ENCODE measurements at regions not wholly inside any gene's neighbourhood (a gene's known extent, or its start where the extent isn't known, plus 50 kb on each side); places are given as distances from the start of the nearest gene placed in this dataset.
A peak's percentile ranks its signal among the peaks of the same experiment; 100 is the strongest.
"Not testable (repeated sequence)": the region's sequence is repeated elsewhere in the genome, so short reads cannot be mapped to it uniquely, and the experiment has no call there.

DNA sequence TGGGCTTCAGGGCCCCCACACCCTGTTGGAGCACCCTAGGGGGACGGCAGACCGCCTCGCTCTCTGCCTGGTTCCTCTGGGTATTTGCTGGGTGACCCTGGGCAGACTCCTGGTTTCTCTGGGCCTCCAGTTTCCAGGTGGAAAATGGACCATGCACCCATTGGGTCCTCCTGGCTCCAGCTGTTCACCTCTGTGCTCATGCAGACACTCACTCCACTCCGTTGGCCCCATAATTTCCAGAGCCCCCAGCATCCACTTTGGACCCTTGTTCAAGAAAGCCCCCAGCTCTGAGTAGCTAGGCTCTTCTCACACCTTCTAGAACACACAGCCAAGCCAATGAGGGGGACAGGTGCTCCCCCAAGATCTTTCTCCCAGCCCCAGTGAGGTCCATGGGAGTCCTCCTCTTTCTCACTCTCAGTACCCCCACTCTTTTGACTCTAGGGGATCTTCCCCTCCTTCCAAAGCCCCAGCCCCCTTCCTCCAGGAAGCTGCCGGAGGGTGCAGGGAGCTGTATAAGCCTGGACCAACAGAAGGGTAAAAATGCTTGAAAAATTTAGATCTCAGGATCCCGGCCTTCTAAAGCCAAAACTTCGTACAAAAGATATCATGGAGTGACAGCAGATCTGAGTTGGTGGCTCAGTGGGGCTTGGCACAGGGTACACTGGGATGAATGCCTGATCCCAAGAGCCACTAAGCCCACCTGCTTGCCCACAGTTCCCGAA is 174.8 kb upstream of the RTL1 start:
- DNase-seq (ENCODE audit: low read depth), result no peak

DNA sequence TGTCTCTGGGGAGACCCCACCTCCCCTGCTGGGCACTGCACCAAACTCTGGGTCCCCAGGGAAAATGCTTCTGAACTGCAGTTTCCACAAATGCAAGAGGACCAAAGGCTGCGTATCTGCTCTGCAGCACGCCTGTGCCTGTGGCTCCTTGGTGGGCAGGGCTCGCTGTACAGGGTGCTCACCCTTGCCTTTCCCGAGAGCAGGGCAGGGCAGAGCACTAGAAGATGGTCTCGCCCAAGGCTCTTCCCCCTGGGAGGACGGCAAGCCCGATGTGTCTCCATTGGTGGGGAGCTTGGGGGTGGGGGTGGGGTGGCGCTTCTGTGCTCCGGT is 175.3 kb upstream of the RTL1 start:
- DNase-seq (ENCODE audit: low read depth), result no peak

DNA sequence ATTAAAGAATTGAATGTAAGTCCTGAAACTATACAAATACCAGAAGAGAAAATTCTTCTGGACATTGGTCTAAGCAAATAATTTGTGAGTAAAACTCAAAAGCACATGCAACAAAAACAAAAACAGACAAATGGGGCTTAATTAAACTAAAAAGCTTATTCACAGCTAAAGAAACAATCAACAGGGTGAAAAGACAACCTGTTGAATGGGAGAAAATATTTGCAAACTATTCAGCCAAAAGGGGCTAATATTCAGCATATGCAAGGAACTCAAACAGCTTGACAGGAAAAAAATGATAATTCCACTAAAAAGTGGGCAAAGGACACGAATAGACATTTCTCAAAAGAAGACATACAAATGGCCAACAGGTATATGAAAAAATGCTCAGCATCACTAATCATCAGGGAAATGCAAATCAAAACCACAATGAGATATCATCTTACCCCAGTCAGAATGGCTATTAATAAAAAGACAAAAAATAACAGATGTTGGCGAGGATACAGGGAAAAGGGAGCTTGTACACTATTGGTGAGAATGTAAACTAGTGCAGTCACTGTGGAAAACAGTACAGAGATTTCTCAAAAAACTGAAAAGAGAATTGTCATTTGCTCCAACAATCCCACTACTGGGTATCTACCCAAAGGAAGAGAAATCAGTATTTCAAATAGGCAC is 177.5 kb upstream of the RTL1 start:
- no peak for DNase-seq (ENCODE audit: low read depth)

DNA sequence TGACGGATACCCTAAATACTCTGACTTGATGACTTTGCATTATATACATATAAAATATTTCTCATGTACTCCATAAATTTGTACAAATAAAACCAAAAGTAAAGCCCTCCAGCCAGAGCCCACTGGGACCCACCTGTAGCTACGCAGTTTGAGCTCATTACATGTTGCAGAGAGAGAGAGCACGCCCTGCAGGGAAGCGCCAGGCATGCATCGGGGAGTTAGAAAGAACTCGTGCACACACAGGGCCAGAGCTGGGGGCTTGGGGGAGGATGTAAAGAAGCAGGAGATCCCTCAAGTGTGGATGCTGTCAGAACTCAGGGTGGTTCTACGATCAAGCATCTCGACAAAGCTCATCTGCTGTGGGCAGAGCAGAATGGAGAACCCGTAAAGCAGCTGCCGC is 178.5 kb upstream of the RTL1 start:
- no peak for DNase-seq (ENCODE audit: low read depth)

DNA sequence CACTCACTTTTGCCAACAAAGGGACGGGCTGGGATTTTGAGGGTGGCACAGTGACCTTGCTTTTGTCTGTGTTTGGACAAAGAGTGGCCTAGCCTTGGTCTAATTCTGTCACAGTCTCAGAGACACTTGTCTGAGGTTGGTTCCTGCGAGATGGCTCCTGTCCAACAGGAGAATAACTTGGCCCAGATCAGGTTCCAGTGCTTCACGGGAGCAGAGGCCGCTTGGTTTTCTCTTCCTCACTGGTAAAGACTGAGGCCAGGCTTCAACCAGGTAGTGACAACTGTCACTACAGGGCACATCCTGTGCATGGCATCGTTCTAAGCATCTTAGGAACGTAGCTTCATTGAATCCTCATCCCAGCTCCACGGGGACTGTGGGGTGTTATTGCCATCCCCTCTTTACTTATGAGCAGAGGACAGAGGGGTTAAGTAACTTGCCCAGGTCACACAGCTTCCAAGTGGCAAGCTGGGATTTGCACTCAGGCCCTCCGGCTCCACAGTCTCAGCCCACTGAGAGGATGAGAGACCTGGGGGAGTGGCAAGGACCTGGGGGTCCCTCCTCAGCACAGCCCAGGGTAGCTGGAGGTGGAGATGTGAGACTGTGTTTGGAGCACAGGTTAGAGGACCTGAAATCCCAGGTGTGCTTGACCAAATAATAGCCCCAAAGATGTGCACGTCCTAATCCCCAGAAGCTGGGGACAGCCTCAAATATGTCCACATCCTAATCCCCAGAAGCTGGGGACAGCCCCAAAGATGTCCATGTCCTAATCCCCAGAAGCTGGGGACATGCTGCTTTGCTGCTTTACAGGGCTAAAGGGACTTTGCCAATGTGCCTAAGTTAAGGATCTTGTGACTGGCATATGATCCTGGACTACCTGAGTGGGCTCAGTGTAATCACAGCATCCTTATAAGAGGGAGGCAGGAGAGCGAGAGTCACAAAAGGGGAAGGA is 179.2 kb upstream of the RTL1 start:
- DNase-seq (ENCODE audit: low read depth), result no peak

DNA sequence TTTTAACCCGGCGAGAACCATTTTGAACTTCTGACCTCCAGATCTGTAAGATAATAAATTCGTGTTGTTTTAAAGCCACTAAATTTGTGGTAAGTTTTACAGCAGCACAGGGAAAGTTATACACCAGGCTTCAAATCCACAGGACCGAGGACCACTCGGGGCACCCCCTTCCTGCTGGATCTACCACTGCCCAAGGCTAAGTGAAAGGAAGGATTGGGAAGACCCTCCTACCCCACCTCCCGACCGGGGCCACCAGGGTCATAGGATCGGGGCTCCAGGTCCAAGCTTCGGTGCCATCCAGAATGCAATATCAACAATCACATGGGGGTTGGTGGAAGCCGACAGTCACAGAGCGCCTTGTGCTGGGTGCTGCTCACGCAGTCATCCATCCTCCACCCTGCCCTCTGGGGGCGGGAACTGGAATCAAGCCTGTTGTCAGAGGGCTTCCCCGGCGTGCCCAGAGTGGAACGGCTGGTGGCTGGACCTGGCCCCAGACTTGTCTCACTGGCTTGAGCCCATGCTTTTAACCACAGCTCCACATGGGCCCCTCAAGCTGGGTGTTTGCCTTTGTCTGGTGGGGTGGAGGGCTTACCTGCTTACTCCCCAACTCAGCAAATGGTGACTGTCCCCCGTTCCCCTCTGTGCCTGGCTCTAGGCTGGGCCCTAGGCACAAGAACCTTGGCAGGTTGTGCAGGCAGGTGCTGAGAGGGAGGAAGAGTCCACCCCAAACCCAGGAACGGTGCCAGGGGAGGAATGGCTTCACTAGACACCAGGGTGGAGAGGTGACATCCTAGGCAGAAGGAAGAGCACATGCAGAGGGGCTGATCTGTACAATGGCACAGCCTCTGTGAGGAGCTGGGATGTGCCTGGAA is 180.3 kb upstream of the RTL1 start:
- no peak for DNase-seq (ENCODE audit: low read depth)

DNA sequence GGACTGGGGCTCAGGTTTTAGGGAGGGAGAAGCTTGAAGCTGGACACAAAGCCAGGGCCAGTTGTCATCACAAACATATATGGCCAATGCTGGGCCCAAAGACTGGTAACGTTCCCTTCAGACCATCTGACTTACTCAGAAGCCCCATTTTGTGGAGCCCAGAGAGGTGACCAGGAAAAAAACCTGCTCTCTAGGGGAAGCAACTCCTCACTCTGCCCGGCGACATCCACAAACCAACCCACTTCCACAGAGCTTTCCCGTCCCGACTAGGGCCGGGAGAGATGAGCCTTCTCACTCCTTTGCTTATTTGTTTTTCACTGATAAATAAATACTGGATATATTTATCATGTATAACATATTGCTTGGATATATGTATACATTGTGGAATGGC is 180.9 kb upstream of the RTL1 start:
- no peak for DNase-seq (ENCODE audit: low read depth)

DNA sequence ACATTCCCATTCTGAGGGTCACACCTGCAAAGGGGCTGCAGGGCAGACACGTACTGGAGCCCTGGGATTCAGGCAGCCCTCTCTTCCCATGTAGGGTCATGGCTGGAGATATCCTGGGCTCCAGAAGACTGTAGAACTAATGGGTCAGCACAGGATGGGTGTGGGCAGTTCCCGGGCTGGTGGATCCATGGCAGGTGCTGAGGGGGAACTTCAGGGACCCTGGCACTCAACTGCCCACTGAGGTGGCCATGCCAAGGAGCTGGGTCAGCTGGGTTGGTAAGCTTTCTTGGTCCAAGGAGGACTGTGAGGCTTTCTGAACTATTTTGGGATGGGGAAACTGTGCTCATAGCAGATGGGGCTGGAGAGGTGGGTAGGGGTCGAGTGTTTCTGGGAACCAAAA is 183.4 kb upstream of the RTL1 start:
- DNase-seq (ENCODE audit: low read depth), result no peak

DNA sequence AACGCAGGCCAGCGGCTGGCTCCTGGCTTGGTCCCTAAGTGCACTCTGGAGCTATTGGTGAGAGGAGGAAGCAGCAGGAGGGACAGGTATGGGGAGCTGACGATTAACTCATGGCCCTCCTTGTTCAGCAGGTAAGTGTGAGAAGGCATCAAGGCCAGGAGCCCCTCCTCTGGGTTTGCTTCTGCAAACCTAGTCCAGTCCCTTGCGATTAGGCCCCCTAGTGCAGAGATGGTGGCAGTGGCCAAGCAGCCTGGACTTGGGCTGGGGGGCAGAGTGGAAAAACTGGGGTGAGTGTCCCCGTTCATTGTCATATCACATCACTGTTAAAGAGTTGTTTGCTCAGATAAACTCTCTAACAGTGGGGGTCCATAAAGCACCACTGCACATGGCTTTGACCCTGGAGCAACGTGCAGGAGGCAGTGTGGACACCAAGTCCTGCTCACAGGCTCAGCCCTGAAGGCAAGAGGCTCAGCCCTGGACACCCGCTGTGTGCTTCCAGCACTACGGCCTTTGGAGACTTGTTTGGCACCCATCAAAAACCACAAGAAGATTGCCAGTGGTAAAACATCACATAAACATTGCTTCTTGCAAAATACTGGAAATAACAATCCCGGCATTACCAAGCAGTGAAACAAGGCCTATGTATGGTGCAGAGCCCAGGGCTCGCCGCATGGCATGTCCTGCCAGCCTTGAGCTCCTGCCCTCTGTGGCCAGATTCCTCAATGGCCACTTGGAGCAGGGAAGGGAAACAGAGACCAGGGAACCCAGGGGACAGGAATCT is 184.3 kb upstream of the RTL1 start:
- DNase-seq (ENCODE audit: low read depth), result no peak

DNA sequence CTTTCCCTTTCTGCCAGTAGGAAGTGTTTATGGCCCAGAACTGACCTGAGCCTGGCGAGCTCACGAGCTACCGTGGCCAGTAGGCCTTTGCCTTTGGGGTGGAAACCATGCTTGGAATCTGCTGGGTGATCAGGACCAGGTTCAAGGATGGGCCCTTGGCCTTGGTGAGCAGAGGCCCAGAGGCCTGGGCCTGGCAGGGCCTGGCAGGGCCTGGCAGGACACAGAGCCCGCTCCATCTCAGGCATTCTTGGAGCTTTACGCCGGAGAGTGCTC is 184.8 kb upstream of the RTL1 start:
- DNase-seq (ENCODE audit: low read depth), result no peak

DNA sequence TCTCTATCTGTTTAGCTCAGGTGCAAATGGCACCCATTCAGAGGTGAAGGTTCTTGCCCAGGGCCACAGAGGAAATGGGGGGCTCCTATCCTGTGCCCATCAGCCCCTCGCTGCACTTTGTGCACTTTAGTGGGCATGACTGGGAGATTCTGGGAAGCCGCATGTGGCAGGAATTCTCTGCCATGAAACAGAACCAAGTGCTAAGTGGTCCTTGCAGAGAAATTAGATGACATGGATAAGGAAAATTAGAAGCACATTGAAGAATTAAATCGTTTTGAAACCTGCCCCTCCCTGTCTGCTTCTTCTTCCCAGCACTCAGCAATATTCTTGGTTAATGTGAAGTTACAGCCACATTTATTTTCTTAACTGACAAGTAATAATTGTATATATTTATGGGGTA is 185.2 kb upstream of the RTL1 start:
- no peak for DNase-seq (ENCODE audit: low read depth)

DNA sequence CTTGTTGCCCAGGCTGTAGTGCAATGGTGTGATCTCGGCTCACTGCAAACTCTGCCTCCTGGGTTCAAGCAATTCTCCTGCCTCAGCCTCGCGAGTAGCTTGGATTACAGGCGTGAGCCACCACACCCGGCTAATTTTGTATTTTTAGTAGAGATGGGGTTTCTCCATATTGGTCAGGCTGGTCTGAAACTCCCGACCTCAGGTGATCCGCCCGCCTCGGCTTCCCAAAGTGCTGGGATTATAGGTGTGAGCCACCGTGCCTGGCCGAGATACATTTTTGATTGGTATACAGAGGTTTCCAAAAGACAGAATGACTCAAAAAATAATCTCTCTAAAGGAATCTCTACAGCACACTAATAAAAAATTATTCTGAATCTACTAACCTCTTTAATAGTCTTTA is 187.0 kb upstream of the RTL1 start:
- DNase-seq (ENCODE audit: low read depth), result not testable (repeated sequence)

DNA sequence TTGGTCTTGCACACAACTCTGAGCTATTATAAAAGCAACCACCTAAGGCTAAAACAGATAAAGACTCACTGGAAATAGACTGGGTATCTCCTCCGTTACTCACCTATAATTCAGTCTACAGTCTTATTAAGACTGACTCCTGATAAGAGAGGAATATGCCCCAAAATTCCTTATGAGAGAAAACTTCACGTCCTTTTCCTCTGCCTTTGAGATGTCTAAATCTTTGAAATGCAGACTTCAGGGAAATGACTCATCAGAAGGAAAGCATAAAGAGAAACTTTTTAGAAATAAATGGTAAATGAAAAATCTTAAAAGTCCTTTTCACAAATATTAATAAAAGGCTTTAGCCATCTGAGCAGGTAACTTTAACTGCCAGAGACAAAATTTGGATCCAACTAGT is 187.5 kb upstream of the RTL1 start:
- DNase-seq (ENCODE audit: low read depth), result no peak

DNA sequence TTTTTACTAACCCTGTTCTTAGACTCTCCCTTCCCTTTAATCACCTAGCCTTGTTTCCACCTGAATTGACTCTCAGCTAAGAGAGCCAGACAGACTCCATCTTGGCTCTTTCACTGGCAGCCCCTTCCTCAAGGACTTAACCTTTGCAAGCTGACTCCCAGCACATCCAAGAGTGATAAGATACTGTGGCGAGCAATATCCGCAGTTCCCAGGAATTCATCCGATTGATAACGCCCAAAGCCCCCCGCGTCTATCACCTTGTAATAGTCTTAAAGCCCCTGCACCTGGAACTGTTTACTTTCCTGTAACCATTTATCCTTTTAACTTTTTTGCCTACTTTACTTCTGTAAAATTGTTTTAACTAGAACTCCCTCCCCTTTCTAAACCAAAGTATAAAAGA is 191.4 kb upstream of the RTL1 start:
- not testable (repeated sequence) for DNase-seq (ENCODE audit: low read depth)

DNA sequence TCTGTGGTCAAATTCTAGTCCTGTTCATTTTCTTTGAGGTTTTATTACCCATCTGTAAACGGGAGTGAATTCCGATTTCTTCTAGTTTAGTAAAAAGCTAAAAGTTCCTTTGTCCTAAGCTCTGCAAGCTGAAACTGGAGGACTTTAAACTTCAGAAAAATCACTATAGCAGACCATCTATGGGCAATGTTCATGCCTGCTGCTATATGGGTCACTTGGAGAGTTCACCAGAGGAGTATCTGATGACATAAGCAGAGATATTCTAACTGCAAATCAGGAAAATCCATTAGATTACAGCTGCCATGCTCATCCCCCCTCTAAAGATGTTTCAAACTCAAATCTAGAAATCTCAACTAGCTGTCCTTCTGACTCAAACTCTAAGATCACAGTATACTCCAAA is 193.0 kb upstream of the RTL1 start:
- DNase-seq (ENCODE audit: low read depth), result no peak

DNA sequence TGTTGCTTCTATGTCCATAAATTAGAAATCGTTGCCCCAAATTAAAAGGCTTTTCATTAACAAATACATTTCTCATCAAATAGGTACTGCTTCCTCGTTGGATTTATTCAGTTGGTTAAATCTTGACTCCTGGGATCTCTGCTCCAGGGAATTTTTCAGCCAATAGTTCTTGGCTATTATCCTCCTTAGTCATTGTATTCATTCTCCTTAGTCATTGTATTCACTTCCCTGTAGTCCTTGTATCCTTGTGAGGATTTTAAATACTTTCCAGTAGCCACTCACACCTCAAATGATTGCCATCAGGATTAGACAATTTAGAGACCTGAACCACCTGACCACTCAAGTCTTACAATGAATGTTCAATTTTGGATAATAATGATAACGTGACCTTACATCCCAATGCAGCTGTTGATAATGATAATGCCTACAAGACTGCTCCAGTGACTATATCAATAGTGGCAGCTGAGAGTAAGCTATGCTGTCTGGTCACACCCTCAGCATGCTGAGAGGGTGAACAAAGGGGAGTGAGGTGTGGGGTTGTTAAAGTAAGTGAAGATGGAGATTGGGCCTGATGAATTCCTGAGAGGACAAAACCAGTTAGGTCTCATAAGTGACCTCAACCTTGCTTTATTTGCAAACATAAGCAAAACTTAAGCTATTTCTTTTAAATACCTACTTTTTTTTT is 193.7 kb upstream of the RTL1 start:
- peak; percentile 69 for DNase-seq (ENCODE audit: low read depth)

DNA sequence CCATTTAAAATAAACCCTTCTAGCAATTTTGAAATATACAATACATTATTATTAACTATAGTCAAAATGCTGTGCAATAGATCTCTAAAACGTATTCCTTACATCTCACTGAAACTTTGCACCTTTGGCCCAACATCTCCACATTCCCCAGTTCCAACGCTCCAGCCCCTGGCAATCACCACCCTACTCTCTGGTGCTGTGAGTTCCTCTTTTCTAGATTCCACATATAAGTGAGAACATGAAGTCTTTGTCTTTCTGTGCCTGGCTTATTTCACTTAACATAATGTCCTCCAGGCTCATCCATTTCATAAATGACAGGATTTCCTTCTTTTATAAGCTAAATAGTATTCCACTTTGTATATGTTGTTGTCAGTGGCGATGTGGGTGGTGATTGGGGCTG is 194.7 kb upstream of the RTL1 start:
- no peak for DNase-seq (ENCODE audit: low read depth)

DNA sequence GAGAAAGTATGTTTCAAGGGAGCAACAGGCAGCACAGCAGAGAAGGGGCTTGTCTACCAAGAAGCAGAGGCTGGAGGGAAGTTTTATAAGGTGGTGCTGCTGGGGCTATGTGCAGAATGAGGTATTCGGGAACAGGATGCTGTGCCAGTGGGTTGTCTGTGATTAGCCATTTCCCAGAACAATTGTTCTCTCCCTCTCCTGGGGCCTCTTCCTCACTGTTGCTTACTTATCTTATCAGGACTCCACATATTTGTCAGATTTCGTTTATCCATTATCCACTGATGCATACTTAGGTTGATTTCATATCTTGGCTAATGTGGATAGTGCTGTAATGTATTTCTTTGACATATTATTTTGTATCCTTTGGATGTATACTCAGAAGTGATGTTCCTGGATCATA is 195.1 kb upstream of the RTL1 start:
- no peak for DNase-seq (ENCODE audit: low read depth)

DNA sequence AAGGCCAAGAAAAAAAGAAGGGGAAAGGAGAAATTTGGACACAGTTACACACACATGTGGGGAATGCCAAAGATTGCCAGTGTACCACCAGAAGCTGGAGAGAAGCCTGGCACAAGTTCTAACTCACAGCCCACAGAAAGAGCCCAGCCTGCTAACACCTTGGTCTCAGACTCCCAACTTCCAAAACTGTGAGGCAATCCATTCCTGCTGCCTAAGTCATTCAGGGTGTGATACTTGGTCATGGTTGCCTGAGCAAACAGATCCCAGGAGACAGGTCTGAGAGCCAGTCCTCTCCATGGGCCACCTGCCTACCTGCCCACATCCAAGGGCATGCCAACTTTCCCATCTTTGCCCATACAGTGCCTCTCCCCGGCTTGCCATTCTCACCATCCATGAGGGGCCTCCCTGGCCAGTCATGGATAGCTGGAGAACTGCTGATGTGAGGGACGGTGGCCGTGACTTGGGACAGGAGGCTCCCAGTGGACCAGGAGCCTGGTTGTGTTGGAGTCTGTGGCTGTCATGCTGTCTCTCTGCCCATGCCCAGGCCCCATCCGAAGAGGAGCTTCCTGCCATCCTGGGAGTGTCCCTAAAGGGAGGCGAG is 198.0 kb upstream of the RTL1 start:
- peak; percentile 90 for DNase-seq (ENCODE audit: low read depth)

DNA sequence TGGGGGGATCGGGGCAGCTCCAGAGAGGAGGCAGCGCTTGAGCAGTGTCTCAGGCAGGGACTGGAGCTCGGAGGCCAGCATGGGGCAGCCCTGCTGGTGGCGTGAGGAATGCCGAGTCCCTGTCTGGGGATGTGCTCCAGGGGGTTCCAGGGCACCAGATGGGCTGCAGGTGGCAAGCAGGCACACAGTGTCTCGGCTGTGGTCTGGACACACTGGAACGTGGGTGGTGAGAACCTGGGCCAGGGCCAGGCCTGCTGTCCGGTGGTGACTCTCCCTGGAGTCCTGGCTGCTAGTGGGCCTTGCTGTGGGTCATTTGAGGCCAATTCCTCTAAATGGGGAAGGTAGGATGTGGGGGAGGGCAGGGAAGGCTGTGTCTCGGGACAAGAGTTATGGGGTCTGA is 199.4 kb upstream of the RTL1 start:
- peak; percentile 24 for DNase-seq (ENCODE audit: low read depth)
